ENCODE measurements at regions not wholly inside any gene's neighbourhood (a gene's known extent, or its start where the extent isn't known, plus 50 kb on each side); places are given as distances from the start of the nearest gene placed in this dataset.

DNA sequence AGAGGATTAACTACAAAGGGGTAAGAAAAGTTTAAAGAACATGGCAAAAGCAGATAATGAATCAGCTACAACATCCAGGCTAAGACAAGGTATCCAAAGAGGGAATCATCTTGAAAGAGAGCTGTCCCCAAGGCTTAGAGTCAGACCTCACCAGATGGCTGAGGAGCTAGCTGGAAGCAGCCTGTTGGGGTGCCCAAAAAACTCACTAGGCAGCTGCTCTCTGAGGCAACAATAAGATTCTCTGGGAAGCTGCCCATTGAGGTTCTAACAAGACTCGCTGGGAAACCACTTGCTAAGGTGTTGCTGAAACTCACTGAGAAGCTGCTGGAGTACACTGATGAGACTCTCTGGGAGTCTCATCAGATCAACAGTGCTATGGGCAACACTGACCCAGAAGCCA is 185.2 kb downstream of the CETN3 start:
- TF ChIP-seq EZH2 (IDR thresholded peaks at IDR 0.05; ENCODE audit: insufficient read depth, poor library complexity, severe bottlenecking) (no peak), EZH2phosphoT487 (IDR thresholded peaks at IDR 0.05; ENCODE audit: insufficient read depth, low read depth) (no peak)
